ENCODE measurements at regions not wholly inside any gene's neighbourhood (a gene's known extent, or its start where the extent isn't known, plus 50 kb on each side); places are given as distances from the start of the nearest gene placed in this dataset.

GRCh38 chr10:128469515-128469914 lies 343.3 kb upstream of the MKI67 start:
- DNase-seq (ENCODE audit: low read depth): no peak

- DNase-seq (ENCODE audit: low read depth): no peak
Measured at GRCh38 chr10:128470321-128470965, 344.2 kb upstream of the MKI67 start.

- DNase-seq (ENCODE audit: low read depth): no peak
Measured at GRCh38 chr10:128471151-128471550, 344.9 kb upstream of the MKI67 start.

GRCh38 chr10:128472196-128472595 lies 346.0 kb upstream of the MKI67 start:
- DNase-seq (ENCODE audit: low read depth): no peak

GRCh38 chr10:128473396-128473795 lies 347.2 kb upstream of the MKI67 start:
- DNase-seq (ENCODE audit: low read depth): no peak

GRCh38 chr10:128473911-128474310 lies 347.7 kb upstream of the MKI67 start:
- no peak for DNase-seq (ENCODE audit: low read depth)

GRCh38 chr10:128474571-128474970 lies 348.3 kb upstream of the MKI67 start:
- DNase-seq (ENCODE audit: low read depth): no peak

GRCh38 chr10:128475686-128476367 lies 349.6 kb upstream of the MKI67 start:
- DNase-seq (ENCODE audit: low read depth): no peak

- no peak for DNase-seq (ENCODE audit: low read depth)
Measured at GRCh38 chr10:128476368-128476725, 350.1 kb upstream of the MKI67 start.

- DNase-seq (ENCODE audit: low read depth): no peak
Measured at GRCh38 chr10:128476845-128477244, 350.6 kb upstream of the MKI67 start.

GRCh38 chr10:128480601-128481000 lies 354.4 kb upstream of the MKI67 start:
- no peak for DNase-seq (ENCODE audit: low read depth)

GRCh38 chr10:128481152-128481840 lies 355.1 kb upstream of the MKI67 start:
- no peak for DNase-seq (ENCODE audit: low read depth)

GRCh38 chr10:128482052-128482451 lies 355.8 kb upstream of the MKI67 start:
- no peak for DNase-seq (ENCODE audit: low read depth)

GRCh38 chr10:128483216-128483615 lies 357.0 kb upstream of the MKI67 start:
- DNase-seq (ENCODE audit: low read depth): no peak

GRCh38 chr10:128484041-128484440 lies 357.8 kb upstream of the MKI67 start:
- no peak for DNase-seq (ENCODE audit: low read depth)

- no peak for DNase-seq (ENCODE audit: low read depth)
Measured at GRCh38 chr10:128485701-128486235, 359.5 kb upstream of the MKI67 start.

GRCh38 chr10:128487517-128487916 lies 361.3 kb upstream of the MKI67 start:
- DNase-seq (ENCODE audit: low read depth): no peak

GRCh38 chr10:128489324-128490247 lies 363.4 kb upstream of the MKI67 start:
- DNase-seq (ENCODE audit: low read depth): no peak

GRCh38 chr10:128491686-128492085 lies 365.5 kb upstream of the MKI67 start:
- DNase-seq (ENCODE audit: low read depth): no peak

GRCh38 chr10:128493811-128494210 lies 367.6 kb upstream of the MKI67 start:
- no peak for DNase-seq (ENCODE audit: low read depth)

- no peak for DNase-seq (ENCODE audit: low read depth)
Measured at GRCh38 chr10:128494665-128495064, 368.4 kb upstream of the MKI67 start.
